ENCODE measurements at regions not wholly inside any gene's neighbourhood (a gene's known extent, or its start where the extent isn't known, plus 50 kb on each side); places are given as distances from the start of the nearest gene placed in this dataset.
"Not testable (repeated sequence)": the region's sequence is repeated elsewhere in the genome, so short reads cannot be mapped to it uniquely, and the experiment has no call there.

DNA sequence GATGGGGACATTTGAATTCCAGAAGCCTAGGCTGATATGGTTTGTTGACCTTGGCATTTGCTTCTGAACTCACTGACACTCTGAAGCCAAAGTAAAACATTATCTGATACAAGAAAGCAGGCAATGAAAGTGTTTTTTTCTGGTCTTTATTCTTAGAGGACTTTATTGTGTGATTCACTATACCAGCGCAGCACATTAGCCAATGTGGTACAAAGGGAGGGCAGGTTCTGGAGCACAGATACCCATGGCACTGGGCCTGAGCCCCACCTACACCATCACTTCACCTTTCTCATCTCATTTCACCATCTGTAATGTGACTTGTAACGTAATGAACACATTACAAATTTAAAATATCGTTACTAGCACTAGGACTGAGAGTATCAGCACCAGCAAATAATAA lies 89.7 kb upstream of the ZNF366 start:
- H3K27me3 Mint-ChIP-seq = peaks cover 0 to 7% (median 3%) of the 10 kb centered on the region in 5 donors
- intact Hi-C loops (cut with micrococcal nuclease) = no loop called here
- H3K9me3 ChIP-seq (ENCODE audit: control insufficient read depth in 2 of 3, low read length in 3 of 3) = no peaks in the 10 kb centered on the region
- DNase-seq (no peak), ATAC-seq (no peak)
- peaks cover 0 to 7% (median 0%) of the 10 kb centered on the region in 7 donors for H3K4me1 Mint-ChIP-seq
- H3K27ac ChIP-seq (ENCODE audit: low read depth, low read length) = no peak overlapping the region
- peaks cover 0 to 3% (median 0%) of the 10 kb centered on the region in 11 donors for H3K9me3 Mint-ChIP-seq
- CTCF ChIA-PET = no interaction called here
- H3K4me1 ChIP-seq (ENCODE audit: control insufficient read depth in 2 of 2, insufficient read depth in 2 of 2, low read length in 2 of 2) = no peaks in the 10 kb centered on the region
- POLR2A ChIA-PET = no interaction called here
- H3K4me3 Mint-ChIP-seq = no peak overlapping the region
- H3K4me3 ChIP-seq (ENCODE audit: low read length) = no peak overlapping the region
- H3K36me3 ChIP-seq (ENCODE audit: control insufficient read depth in 2 of 3, insufficient read depth in 3 of 3, low read length in 3 of 3) = no peaks in the 10 kb centered on the region
- peaks cover 0 to 2% of the 10 kb centered on the region in 2 donors for H3K27me3 ChIP-seq (ENCODE audit: control insufficient read depth in 2 of 2, insufficient read depth in 2 of 2, low read length in 2 of 2)
- no peaks in the 10 kb centered on the region for H3K36me3 Mint-ChIP-seq
- no peak overlapping the region for H3K27ac Mint-ChIP-seq

DNA sequence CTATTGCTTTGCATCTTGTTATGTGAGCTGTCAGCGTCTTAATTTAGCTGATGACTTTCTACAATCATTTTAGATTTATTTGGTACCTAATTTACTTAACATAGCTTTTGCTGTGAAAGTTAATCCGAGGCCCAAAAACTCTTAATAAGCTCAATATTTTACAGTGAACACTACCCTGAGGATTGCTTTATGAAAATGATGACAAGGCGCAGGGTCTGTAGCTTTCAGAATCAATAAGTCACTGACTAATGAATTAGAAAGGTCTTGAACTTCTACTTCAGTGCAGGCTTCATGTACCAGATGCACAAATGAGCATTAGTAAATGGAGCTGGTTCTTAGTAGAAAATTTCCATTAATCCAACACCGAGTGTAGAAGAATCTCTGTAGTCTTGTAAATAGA lies 81.4 kb upstream of the ZNF366 start:
- ChIA-PET CTCF (no interaction called here), POLR2A (no interaction called here)
- no peak for ATAC-seq

DNA sequence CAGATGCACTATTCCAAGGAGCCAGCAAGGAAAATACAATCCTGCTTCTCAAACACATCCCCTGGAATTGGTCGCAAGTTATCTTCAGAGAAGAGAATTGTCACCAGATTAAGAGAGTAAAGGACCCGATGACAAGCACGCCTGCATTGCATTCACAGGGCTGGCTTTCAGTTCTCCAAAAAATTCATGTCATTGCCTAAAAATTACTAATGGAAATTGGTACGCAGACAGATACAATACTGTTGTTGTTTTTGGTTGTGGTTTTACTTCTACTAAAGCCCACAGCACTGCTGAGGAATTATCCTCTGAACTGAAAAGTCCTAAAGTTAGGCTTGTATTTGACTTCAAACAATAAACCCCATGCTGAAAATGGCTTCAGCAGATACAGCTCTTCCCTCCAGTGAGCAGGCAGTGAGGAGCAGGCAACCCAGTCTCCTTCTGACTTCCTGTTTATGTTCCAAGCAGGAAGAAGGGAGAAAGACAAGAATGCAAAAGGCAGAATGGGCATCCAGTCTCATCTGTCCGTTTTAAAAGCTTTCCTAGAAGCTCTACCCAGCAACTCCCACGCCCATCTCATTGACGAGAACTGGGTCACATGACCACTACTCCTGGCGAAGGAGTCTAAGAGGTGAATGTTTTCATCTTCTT lies 80.6 kb upstream of the ZNF366 start:
- Mint-ChIP-seq H3K27ac (no peak overlapping the region), H3K9me3 (peaks cover 0 to 5% (median 0%) of the 10 kb centered on the region in 11 donors), H3K36me3 (no peaks in the 10 kb centered on the region), H3K4me3 (no peak overlapping the region), H3K4me1 (no peaks in the 10 kb centered on the region), H3K27me3 (peaks cover 4 to 15% (median 10%) of the 10 kb centered on the region in 5 donors)
- ChIA-PET POLR2A (no interaction called here), CTCF (no interaction called here)
- no peaks in the 10 kb centered on the region for H3K27me3 ChIP-seq (ENCODE audit: control insufficient read depth in 2 of 2, insufficient read depth in 2 of 2, low read length in 2 of 2)
- ATAC-seq (no peak), DNase-seq (no peak)
- intact Hi-C loops (cut with micrococcal nuclease) = no loop called here
- H3K27ac ChIP-seq (ENCODE audit: low read depth, low read length) = no peak overlapping the region
- no peak overlapping the region for H3K4me3 ChIP-seq (ENCODE audit: low read length)
- no peaks in the 10 kb centered on the region for H3K9me3 ChIP-seq (ENCODE audit: control insufficient read depth in 2 of 3, low read length in 3 of 3)
- H3K36me3 ChIP-seq (ENCODE audit: control insufficient read depth in 2 of 3, insufficient read depth in 3 of 3, low read length in 3 of 3) = no peaks in the 10 kb centered on the region
- no peaks in the 10 kb centered on the region for H3K4me1 ChIP-seq (ENCODE audit: control insufficient read depth in 2 of 2, insufficient read depth in 2 of 2, low read length in 2 of 2)

More for the DNA sequence above, 81.4 kb upstream of the ZNF366 start:
- H3K4me3 Mint-ChIP-seq = no peak overlapping the region
- H3K36me3 Mint-ChIP-seq = no peaks in the 10 kb centered on the region
- H3K4me1 Mint-ChIP-seq = no peaks in the 10 kb centered on the region
- Histone ChIP-seq H3K36me3 (ENCODE audit: control insufficient read depth in 2 of 3, insufficient read depth in 3 of 3, low read length in 3 of 3) (no peaks in the 10 kb centered on the region), H3K27ac (ENCODE audit: low read depth, low read length) (no peak overlapping the region), H3K27me3 (ENCODE audit: control insufficient read depth in 2 of 2, insufficient read depth in 2 of 2, low read length in 2 of 2) (no peaks in the 10 kb centered on the region), H3K9me3 (ENCODE audit: control insufficient read depth in 2 of 3, low read length in 3 of 3) (no peaks in the 10 kb centered on the region), H3K4me1 (ENCODE audit: control insufficient read depth in 2 of 2, insufficient read depth in 2 of 2, low read length in 2 of 2) (no peaks in the 10 kb centered on the region), H3K4me3 (ENCODE audit: low read length) (no peak overlapping the region)
- intact Hi-C loops (cut with micrococcal nuclease) = no loop called here
- no peak for DNase-seq
- H3K27me3 Mint-ChIP-seq = peaks cover under 1 to 15% (median 6%) of the 10 kb centered on the region in 5 donors
- no peak overlapping the region for H3K27ac Mint-ChIP-seq
- H3K9me3 Mint-ChIP-seq = peaks cover 0 to 4% (median 0%) of the 10 kb centered on the region in 11 donors

DNA sequence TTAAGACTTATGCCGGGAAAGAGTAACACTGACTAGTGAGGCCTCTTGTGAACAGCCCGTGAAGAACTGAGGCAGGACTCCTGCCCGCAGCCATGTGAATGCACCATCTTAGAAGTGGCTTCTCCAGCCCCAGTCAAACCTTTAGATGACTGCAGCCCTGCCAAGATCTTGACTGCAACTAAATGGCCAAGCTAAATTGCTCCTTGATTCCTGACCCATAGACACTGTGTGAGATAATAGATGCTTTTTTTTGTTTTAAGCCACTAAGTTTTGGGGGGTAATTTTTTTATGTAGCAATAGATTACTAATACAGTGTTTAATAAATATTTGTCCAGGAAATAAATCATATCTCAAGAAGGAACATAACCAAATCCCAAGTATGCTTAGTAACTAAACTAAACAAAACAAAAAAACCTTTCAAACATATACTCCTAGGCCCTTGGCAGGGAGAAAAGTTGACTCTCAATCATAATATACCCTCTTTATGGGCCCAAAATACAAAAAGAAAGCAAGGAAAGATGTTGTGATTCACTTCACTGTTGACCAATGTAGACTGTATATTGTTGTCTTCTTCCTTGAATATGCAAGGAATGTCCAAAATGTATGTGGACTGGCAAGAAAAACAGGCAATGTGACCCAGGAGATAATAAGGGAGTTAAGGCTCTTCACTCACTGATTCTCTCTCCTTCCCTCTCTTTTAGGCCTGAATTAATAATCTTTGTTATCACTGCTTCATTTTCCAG lies 79.7 kb upstream of the ZNF366 start:
- DNase-seq (no peak), ATAC-seq (no peak)
- Mint-ChIP-seq H3K4me3 (no peak overlapping the region), H3K4me1 (no peaks in the 10 kb centered on the region), H3K36me3 (peaks cover 0 to 3% (median 0%) of the 10 kb centered on the region in 5 donors), H3K27me3 (peaks cover 4 to 13% (median 10%) of the 10 kb centered on the region in 5 donors), H3K27ac (no peak overlapping the region), H3K9me3 (peaks cover 0 to 10% (median 4%) of the 10 kb centered on the region in 11 donors)
- ChIA-PET POLR2A (no interaction called here), CTCF (no interaction called here)
- no peak overlapping the region for H3K27ac ChIP-seq (ENCODE audit: low read depth, low read length)
- H3K27me3 ChIP-seq (ENCODE audit: control insufficient read depth in 2 of 2, insufficient read depth in 2 of 2, low read length in 2 of 2) = no peaks in the 10 kb centered on the region
- no peaks in the 10 kb centered on the region for H3K36me3 ChIP-seq (ENCODE audit: control insufficient read depth in 2 of 3, insufficient read depth in 3 of 3, low read length in 3 of 3)
- no peak overlapping the region for H3K4me3 ChIP-seq (ENCODE audit: low read length)
- H3K9me3 ChIP-seq (ENCODE audit: control insufficient read depth in 2 of 3, low read length in 3 of 3) = no peaks in the 10 kb centered on the region
- intact Hi-C loops (cut with micrococcal nuclease) = no loop called here
- H3K4me1 ChIP-seq (ENCODE audit: control insufficient read depth in 2 of 2, insufficient read depth in 2 of 2, low read length in 2 of 2) = no peaks in the 10 kb centered on the region

DNA sequence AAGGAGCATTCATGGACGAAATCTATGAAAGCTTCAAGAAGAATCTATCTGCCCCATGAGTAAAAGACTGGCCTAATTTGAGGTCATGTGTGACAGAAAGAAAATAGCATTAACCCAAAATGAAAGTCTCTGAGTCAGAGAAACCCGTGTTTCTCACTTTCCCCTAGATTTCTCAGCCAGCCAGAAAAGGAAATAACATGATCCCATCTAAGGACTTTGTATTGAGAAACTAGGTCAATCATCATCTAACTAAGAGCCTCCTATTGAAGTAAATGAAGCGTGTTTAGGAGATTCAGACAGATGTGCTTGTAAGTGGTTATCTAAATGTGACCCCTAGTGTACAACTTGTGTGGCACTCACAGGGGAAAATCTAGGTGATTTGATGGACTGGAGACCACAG lies 77.3 kb upstream of the ZNF366 start:
- Mint-ChIP-seq H3K4me1 (no peaks in the 10 kb centered on the region), H3K36me3 (peaks cover 0 to 3% (median 0%) of the 10 kb centered on the region in 5 donors), H3K4me3 (no peak overlapping the region), H3K27me3 (peaks cover 4 to 10% (median 5%) of the 10 kb centered on the region in 5 donors), H3K27ac (no peak overlapping the region), H3K9me3 (peaks cover under 1 to 13% (median 7%) of the 10 kb centered on the region in 11 donors)
- intact Hi-C loops (cut with micrococcal nuclease) = no loop called here
- H3K27ac ChIP-seq (ENCODE audit: low read depth, low read length) = no peak overlapping the region
- no peak overlapping the region for H3K4me3 ChIP-seq (ENCODE audit: low read length)
- no peak for DNase-seq
- no peaks in the 10 kb centered on the region for H3K9me3 ChIP-seq (ENCODE audit: control insufficient read depth in 2 of 3, low read length in 3 of 3)
- ChIA-PET POLR2A (no interaction called here), CTCF (no interaction called here)
- H3K36me3 ChIP-seq (ENCODE audit: control insufficient read depth in 2 of 3, insufficient read depth in 3 of 3, low read length in 3 of 3) = no peaks in the 10 kb centered on the region
- H3K27me3 ChIP-seq (ENCODE audit: control insufficient read depth in 2 of 2, insufficient read depth in 2 of 2, low read length in 2 of 2) = no peaks in the 10 kb centered on the region
- H3K4me1 ChIP-seq (ENCODE audit: control insufficient read depth in 2 of 2, insufficient read depth in 2 of 2, low read length in 2 of 2) = no peaks in the 10 kb centered on the region
- ATAC-seq = no peak

DNA sequence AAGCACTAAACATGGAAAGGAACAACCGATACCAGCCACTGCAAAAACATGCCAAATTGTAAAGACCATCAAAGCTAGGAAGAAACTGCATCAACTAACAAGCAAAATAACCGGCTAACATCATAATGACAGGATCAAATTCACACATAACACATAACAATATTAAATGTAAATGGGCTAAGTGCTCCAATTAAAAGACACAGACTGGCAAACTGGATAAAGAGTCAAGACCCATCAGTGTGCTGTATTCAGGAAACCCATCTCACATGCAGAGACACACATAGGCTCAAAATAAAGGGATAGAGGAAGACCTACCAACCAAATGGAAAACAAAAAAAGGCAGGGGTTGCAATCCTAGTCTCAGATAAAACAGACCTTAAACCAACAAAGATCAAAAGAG lies 72.1 kb upstream of the ZNF366 start:
- H3K9me3 ChIP-seq (ENCODE audit: control insufficient read depth in 2 of 3, low read length in 3 of 3); H3K27ac Mint-ChIP-seq; H3K27me3 ChIP-seq (ENCODE audit: control insufficient read depth in 2 of 2, insufficient read depth in 2 of 2, low read length in 2 of 2); H3K4me1 Mint-ChIP-seq; H3K4me3 ChIP-seq (ENCODE audit: low read length); intact Hi-C loops (cut with micrococcal nuclease); CTCF ChIA-PET; H3K27ac ChIP-seq (ENCODE audit: low read depth, low read length); H3K4me1 ChIP-seq (ENCODE audit: control insufficient read depth in 2 of 2, insufficient read depth in 2 of 2, low read length in 2 of 2); ATAC-seq; H3K4me3 Mint-ChIP-seq; H3K36me3 ChIP-seq (ENCODE audit: control insufficient read depth in 2 of 3, insufficient read depth in 3 of 3, low read length in 3 of 3); DNase-seq; POLR2A ChIA-PET: not testable (repeated sequence)
- Mint-ChIP-seq H3K36me3 (peaks cover 0 to 12% (median 0%) of the 10 kb centered on the region in 5 donors), H3K9me3 (peaks cover 8 to 40% (median 16%) of the 10 kb centered on the region in 11 donors), H3K27me3 (peaks cover 3 to 40% (median 31%) of the 10 kb centered on the region in 5 donors)
